NOMO-1 treated with DMSO at 0.1 percent for 48 hours (cell line): ENCODE measurements at regions not wholly inside any gene's neighbourhood (a gene's known extent, or its start where the extent isn't known, plus 50 kb on each side); places are given as distances from the start of the nearest gene placed in this dataset.

ENCODE experiments used
- DNase-seq: peaks from one replicate; lab custom pipeline; 2025; ENCODE audit not compliant: unreplicated experiment; lab: John Stamatoyannopoulos, UW

- DNase-seq: no peak
Observed at GRCh38 chr17:77361986-77362620, 221.3 kb downstream of the SEC14L1 start.

- no peak for DNase-seq
Observed at GRCh38 chr17:77363821-77364361, 223.1 kb downstream of the SEC14L1 start.

- no peak for DNase-seq
Observed at GRCh38 chr17:77364381-77364911, 223.7 kb downstream of the SEC14L1 start.

GRCh38 chr17:77364941-77365583 lies 224.3 kb downstream of the SEC14L1 start:
- DNase-seq: no peak

- DNase-seq: no peak
Observed at GRCh38 chr17:77365584-77366186, 224.9 kb downstream of the SEC14L1 start.

GRCh38 chr17:77366206-77366557 lies 225.4 kb downstream of the SEC14L1 start:
- no peak for DNase-seq

- no peak for DNase-seq
Observed at GRCh38 chr17:77366558-77367245, 225.9 kb downstream of the SEC14L1 start.

GRCh38 chr17:77369544-77369971 lies 228.8 kb downstream of the SEC14L1 start:
- no peak for DNase-seq

- no peak for DNase-seq
Observed at GRCh38 chr17:77370586-77370985, 229.8 kb downstream of the SEC14L1 start.

GRCh38 chr17:77371117-77371887 lies 230.5 kb downstream of the SEC14L1 start:
- no peak for DNase-seq

- no peak for DNase-seq
Observed at GRCh38 chr17:77371888-77372443, 231.2 kb downstream of the SEC14L1 start.

- peak; percentile 76 for DNase-seq
Observed at GRCh38 chr17:77372444-77373298, 231.9 kb downstream of the SEC14L1 start.

- peak; percentile 9 for DNase-seq
Observed at GRCh38 chr17:77373299-77374169, 232.8 kb downstream of the SEC14L1 start.

GRCh38 chr17:77374170-77374936 lies 233.6 kb downstream of the SEC14L1 start:
- peak; percentile 54 for DNase-seq

- DNase-seq: no peak
Observed at GRCh38 chr17:77375108-77375916, 234.5 kb downstream of the SEC14L1 start.

GRCh38 chr17:77375917-77376651 lies 235.3 kb downstream of the SEC14L1 start:
- no peak for DNase-seq
